ENCODE measurements at regions not wholly inside any gene's neighbourhood (a gene's known extent, or its start where the extent isn't known, plus 50 kb on each side); places are given as distances from the start of the nearest gene placed in this dataset.
A peak's percentile ranks its signal among the peaks of the same experiment; 100 is the strongest.

DNA sequence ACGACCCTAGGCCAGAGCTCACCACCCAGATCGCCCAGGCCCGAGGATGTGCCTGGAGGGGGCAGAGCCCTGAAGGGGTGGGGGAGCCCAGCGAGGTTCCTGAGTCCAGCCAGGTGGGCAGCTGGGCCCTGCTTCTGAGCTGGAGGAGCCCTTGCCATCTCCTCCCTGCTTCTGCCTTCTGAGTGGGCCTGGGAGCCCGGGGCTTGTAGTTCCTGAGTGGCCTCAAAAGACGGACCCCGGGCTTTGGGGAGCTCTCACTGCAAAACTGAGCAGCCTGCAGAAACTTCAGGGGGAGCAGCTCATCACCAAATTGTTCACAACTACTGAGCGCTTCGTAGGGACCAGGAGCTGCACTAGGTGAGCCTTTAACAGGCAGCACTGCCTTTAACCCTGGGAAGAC, 112.1 kb downstream of the NCOR2 start:
- Histone ChIP-seq H2BK120ac (ENCODE audit: low read depth, low read length) (no peak overlapping the region), H3K4me2 (ENCODE audit: low read length) (no peak overlapping the region), H4K8ac (ENCODE audit: low read depth, low read length) (no peak overlapping the region), H3K36me3 (ENCODE audit: control insufficient read depth, insufficient read depth, low read length) (peaks cover 3% of the 10 kb centered on the region), H2BK5ac (ENCODE audit: low read length) (no peak overlapping the region), H3K79me2 (ENCODE audit: control insufficient read depth, insufficient read depth, low read length) (no peaks in the 10 kb centered on the region), H3K9ac (ENCODE audit: low read length) (no peak overlapping the region), H2BK15ac (replicated peaks; ENCODE audit: low read depth) (no peak overlapping the region), H3K4me1 (ENCODE audit: control insufficient read depth, low read depth, low read length) (no peaks in the 10 kb centered on the region), H3K79me1 (ENCODE audit: low read length) (peaks cover 2% of the 10 kb centered on the region), H3K27ac (ENCODE audit: low read depth, low read length) (no peak overlapping the region), H3K27me3 (ENCODE audit: insufficient read depth, low read length, poor library complexity) (no peaks in the 10 kb centered on the region), H4K5ac (ENCODE audit: low read length) (no peak overlapping the region), H3K18ac (ENCODE audit: low read length) (no peak overlapping the region), H2AK5ac (ENCODE audit: low read length) (no peak overlapping the region), H3K56ac (ENCODE audit: low read length) (no peak overlapping the region), H3K4me3 (ENCODE audit: low read length) (no peak overlapping the region), H3K23ac (ENCODE audit: low read length) (no peak overlapping the region), H3K4ac (ENCODE audit: low read depth, low read length) (no peak overlapping the region)
- no peak for DNase-seq
- no CpG with 5 or more reads among the region's 9 CpGs for WGBS (ENCODE audit: extremely low coverage, insufficient coverage, low lambda C conversion rate)

DNA sequence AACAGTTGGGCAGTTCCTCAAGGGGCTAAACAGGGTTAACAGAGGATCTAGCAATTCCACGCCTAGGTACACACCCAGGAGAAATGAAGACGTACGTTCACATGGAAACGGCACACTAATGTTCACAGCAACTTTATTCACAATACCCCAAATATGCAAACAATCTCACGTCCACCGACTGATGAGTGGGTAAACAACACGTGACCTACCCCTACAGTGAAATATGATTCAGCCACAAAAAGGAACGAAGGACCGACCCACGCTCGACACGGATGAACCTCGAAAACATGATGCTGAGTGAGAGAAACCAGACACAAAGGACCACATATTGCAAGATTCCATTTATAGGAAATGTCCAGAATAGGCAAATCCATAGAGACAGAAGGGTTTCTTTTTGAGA, 112.7 kb downstream of the NCOR2 start:
- H3K79me1 ChIP-seq (ENCODE audit: low read length) = peaks cover 2% of the 10 kb centered on the region
- no peak overlapping the region for H3K18ac ChIP-seq (ENCODE audit: low read length)
- no peak overlapping the region for H2BK120ac ChIP-seq (ENCODE audit: low read depth, low read length)
- H3K4me2 ChIP-seq (ENCODE audit: low read length) = no peak overlapping the region
- no peak overlapping the region for H3K27ac ChIP-seq (ENCODE audit: low read depth, low read length)
- H3K4me1 ChIP-seq (ENCODE audit: control insufficient read depth, low read depth, low read length) = no peaks in the 10 kb centered on the region
- no peak for DNase-seq
- H3K4me3 ChIP-seq (ENCODE audit: low read length) = no peak overlapping the region
- no peak overlapping the region for H3K9ac ChIP-seq (ENCODE audit: low read length)
- no peak overlapping the region for H4K8ac ChIP-seq (ENCODE audit: low read depth, low read length)
- H3K23ac ChIP-seq (ENCODE audit: low read length) = no peak overlapping the region
- no peak overlapping the region for H2BK5ac ChIP-seq (ENCODE audit: low read length)
- peaks cover 3% of the 10 kb centered on the region for H3K36me3 ChIP-seq (ENCODE audit: control insufficient read depth, insufficient read depth, low read length)
- no peak overlapping the region for H3K4ac ChIP-seq (ENCODE audit: low read depth, low read length)
- no peak overlapping the region for H2BK15ac ChIP-seq (replicated peaks; ENCODE audit: low read depth)
- no peak overlapping the region for H2AK5ac ChIP-seq (ENCODE audit: low read length)
- no peak overlapping the region for H3K56ac ChIP-seq (ENCODE audit: low read length)
- H3K79me2 ChIP-seq (ENCODE audit: control insufficient read depth, insufficient read depth, low read length) = no peaks in the 10 kb centered on the region
- H3K27me3 ChIP-seq (ENCODE audit: insufficient read depth, low read length, poor library complexity) = no peaks in the 10 kb centered on the region
- no CpG with 5 or more reads among the region's 13 CpGs for WGBS (ENCODE audit: extremely low coverage, insufficient coverage, low lambda C conversion rate)
- H4K5ac ChIP-seq (ENCODE audit: low read length) = no peak overlapping the region

GRCh38 chr12:124454352-124454725, 113.1 kb downstream of the NCOR2 start:
- DNase-seq = no peak
- Histone ChIP-seq H3K18ac (ENCODE audit: low read length) (no peak overlapping the region), H3K9ac (ENCODE audit: low read length) (no peak overlapping the region), H4K5ac (ENCODE audit: low read length) (no peak overlapping the region), H2BK120ac (ENCODE audit: low read depth, low read length) (no peak overlapping the region), H3K27ac (ENCODE audit: low read depth, low read length) (no peak overlapping the region), H2BK5ac (ENCODE audit: low read length) (no peak overlapping the region), H3K79me1 (ENCODE audit: low read length) (peaks cover 2% of the 10 kb centered on the region), H3K27me3 (ENCODE audit: insufficient read depth, low read length, poor library complexity) (no peaks in the 10 kb centered on the region), H3K4me2 (ENCODE audit: low read length) (no peak overlapping the region), H3K36me3 (ENCODE audit: control insufficient read depth, insufficient read depth, low read length) (peaks cover 3% of the 10 kb centered on the region), H3K56ac (ENCODE audit: low read length) (no peak overlapping the region), H3K4me1 (ENCODE audit: control insufficient read depth, low read depth, low read length) (no peaks in the 10 kb centered on the region), H3K4ac (ENCODE audit: low read depth, low read length) (no peak overlapping the region), H3K79me2 (ENCODE audit: control insufficient read depth, insufficient read depth, low read length) (no peaks in the 10 kb centered on the region), H2BK15ac (replicated peaks; ENCODE audit: low read depth) (no peak overlapping the region), H3K4me3 (ENCODE audit: low read length) (no peak overlapping the region), H2AK5ac (ENCODE audit: low read length) (no peak overlapping the region), H3K23ac (ENCODE audit: low read length) (no peak overlapping the region), H4K8ac (ENCODE audit: low read depth, low read length) (no peak overlapping the region)
- no CpG with 5 or more reads among the region's 11 CpGs for WGBS (ENCODE audit: extremely low coverage, insufficient coverage, low lambda C conversion rate)

DNA sequence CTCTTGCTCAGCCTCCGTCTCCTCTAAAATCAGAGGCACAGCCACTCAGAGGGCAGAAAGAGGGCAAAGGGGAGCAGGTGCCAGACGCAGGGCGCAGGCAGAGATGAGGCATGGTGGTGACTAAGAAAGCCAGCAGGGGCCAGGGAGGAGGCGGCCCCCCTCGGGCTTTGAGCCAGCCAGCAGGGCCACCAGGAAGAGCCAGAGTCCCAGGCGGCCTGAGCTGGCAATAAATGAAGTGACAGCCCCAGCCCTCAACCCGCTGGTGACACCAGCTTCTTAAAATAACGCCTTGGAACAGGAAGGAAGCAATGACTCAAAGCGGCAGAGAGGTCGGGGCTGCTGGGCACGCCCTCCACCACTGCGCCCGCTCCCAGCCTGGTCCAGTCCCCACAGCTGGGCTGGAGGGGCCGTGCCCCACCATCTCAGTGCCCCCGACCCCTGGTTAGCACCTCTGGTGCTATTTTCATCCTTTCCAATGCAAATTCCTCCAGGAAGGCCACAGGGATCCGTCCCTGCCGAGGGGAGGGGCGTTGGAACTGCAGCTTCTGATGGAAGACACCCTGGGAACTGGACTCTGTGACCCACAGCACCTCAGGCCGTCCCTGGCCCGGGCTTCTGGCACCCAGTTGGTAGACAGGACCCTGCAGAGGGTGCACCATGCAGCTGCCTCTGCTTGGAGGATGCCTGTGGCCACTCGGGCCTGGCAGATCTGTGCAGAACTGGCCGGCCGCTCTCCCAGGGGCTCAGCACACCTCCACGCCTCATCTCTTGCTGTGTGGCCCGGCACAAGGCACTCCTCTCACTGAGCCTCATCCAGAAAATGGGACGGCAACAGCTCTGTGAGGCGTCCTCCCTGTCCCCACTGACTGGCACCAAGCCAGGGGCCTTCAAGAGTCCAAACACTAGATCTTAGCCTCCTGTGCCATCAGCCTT, 113.7 kb downstream of the NCOR2 start:
- H2AK5ac ChIP-seq (ENCODE audit: low read length) = no peak overlapping the region
- H3K4ac ChIP-seq (ENCODE audit: low read depth, low read length) = no peak overlapping the region
- no peak overlapping the region for H3K23ac ChIP-seq (ENCODE audit: low read length)
- H3K4me2 ChIP-seq (ENCODE audit: low read length) = no peak overlapping the region
- H3K4me1 ChIP-seq (ENCODE audit: control insufficient read depth, low read depth, low read length) = no peaks in the 10 kb centered on the region
- H3K27me3 ChIP-seq (ENCODE audit: insufficient read depth, low read length, poor library complexity) = no peaks in the 10 kb centered on the region
- no peak overlapping the region for H3K27ac ChIP-seq (ENCODE audit: low read depth, low read length)
- DNase-seq = peak; percentile 40
- no peaks in the 10 kb centered on the region for H3K79me2 ChIP-seq (ENCODE audit: control insufficient read depth, insufficient read depth, low read length)
- no peak overlapping the region for H2BK120ac ChIP-seq (ENCODE audit: low read depth, low read length)
- peaks cover 3% of the 10 kb centered on the region for H3K36me3 ChIP-seq (ENCODE audit: control insufficient read depth, insufficient read depth, low read length)
- H3K18ac ChIP-seq (ENCODE audit: low read length) = no peak overlapping the region
- H3K79me1 ChIP-seq (ENCODE audit: low read length) = peaks cover 2% of the 10 kb centered on the region
- no peak overlapping the region for H4K8ac ChIP-seq (ENCODE audit: low read depth, low read length)
- H4K5ac ChIP-seq (ENCODE audit: low read length) = no peak overlapping the region
- H3K9ac ChIP-seq (ENCODE audit: low read length) = no peak overlapping the region
- no peak overlapping the region for H2BK5ac ChIP-seq (ENCODE audit: low read length)
- H2BK15ac ChIP-seq (replicated peaks; ENCODE audit: low read depth) = no peak overlapping the region
- H3K4me3 ChIP-seq (ENCODE audit: low read length) = no peak overlapping the region
- WGBS (ENCODE audit: extremely low coverage, insufficient coverage, low lambda C conversion rate) = no CpG with 5 or more reads among the region's 27 CpGs
- H3K56ac ChIP-seq (ENCODE audit: low read length) = no peak overlapping the region

- no peak overlapping the region for H3K4me2 ChIP-seq (ENCODE audit: low read length)
- H3K27me3 ChIP-seq (ENCODE audit: insufficient read depth, low read length, poor library complexity) = no peaks in the 10 kb centered on the region
- no peak overlapping the region for H2AK5ac ChIP-seq (ENCODE audit: low read length)
- H3K4me3 ChIP-seq (ENCODE audit: low read length) = no peak overlapping the region
- H4K5ac ChIP-seq (ENCODE audit: low read length) = no peak overlapping the region
- no peak overlapping the region for H3K56ac ChIP-seq (ENCODE audit: low read length)
- no peak overlapping the region for H3K4ac ChIP-seq (ENCODE audit: low read depth, low read length)
- DNase-seq = no peak
- no peak overlapping the region for H3K9ac ChIP-seq (ENCODE audit: low read length)
- H3K79me1 ChIP-seq (ENCODE audit: low read length) = peaks cover 2% of the 10 kb centered on the region
- H3K79me2 ChIP-seq (ENCODE audit: control insufficient read depth, insufficient read depth, low read length) = no peaks in the 10 kb centered on the region
- no peak overlapping the region for H3K27ac ChIP-seq (ENCODE audit: low read depth, low read length)
- H3K4me1 ChIP-seq (ENCODE audit: control insufficient read depth, low read depth, low read length) = no peaks in the 10 kb centered on the region
- no peak overlapping the region for H3K18ac ChIP-seq (ENCODE audit: low read length)
- no peak overlapping the region for H2BK15ac ChIP-seq (replicated peaks; ENCODE audit: low read depth)
- H3K23ac ChIP-seq (ENCODE audit: low read length) = no peak overlapping the region
- H4K8ac ChIP-seq (ENCODE audit: low read depth, low read length) = no peak overlapping the region
- H2BK5ac ChIP-seq (ENCODE audit: low read length) = no peak overlapping the region
- H2BK120ac ChIP-seq (ENCODE audit: low read depth, low read length) = no peak overlapping the region
- H3K36me3 ChIP-seq (ENCODE audit: control insufficient read depth, insufficient read depth, low read length) = peaks cover 3% of the 10 kb centered on the region
- no CpG with 5 or more reads among the region's 21 CpGs for WGBS (ENCODE audit: extremely low coverage, insufficient coverage, low lambda C conversion rate)
Observed at GRCh38 chr12:124452576-124453331, 114.7 kb downstream of the NCOR2 start.

Data from mesendoderm (in vitro differentiated cells).